ENCODE measurements at regions not wholly inside any gene's neighbourhood (a gene's known extent, or its start where the extent isn't known, plus 50 kb on each side); places are given as distances from the start of the nearest gene placed in this dataset.
"Not testable (repeated sequence)": the region's sequence is repeated elsewhere in the genome, so short reads cannot be mapped to it uniquely, and the experiment has no call there.

GRCh38 chr11:23746896-23747295 lies 750.0 kb upstream of the LUZP2 start:
- no peak for DNase-seq

- no peak for DNase-seq
Measured at GRCh38 chr11:23749762-23750430, 747.0 kb upstream of the LUZP2 start.

- no peak for DNase-seq
Measured at GRCh38 chr11:23751280-23751679, 745.6 kb upstream of the LUZP2 start.

- no peak for DNase-seq
Measured at GRCh38 chr11:23755076-23755475, 741.8 kb upstream of the LUZP2 start.

- no peak for DNase-seq
Measured at GRCh38 chr11:23755769-23756168, 741.1 kb upstream of the LUZP2 start.

GRCh38 chr11:23759489-23759888 lies 737.4 kb upstream of the LUZP2 start:
- no peak for DNase-seq

GRCh38 chr11:23764286-23764685 lies 732.6 kb upstream of the LUZP2 start:
- DNase-seq: no peak

GRCh38 chr11:23765682-23766252 lies 731.1 kb upstream of the LUZP2 start:
- no peak for DNase-seq

- DNase-seq: no peak
Measured at GRCh38 chr11:23767576-23767975, 729.3 kb upstream of the LUZP2 start.

GRCh38 chr11:23769214-23769613 lies 727.6 kb upstream of the LUZP2 start:
- no peak for DNase-seq

GRCh38 chr11:23772081-23772480 lies 724.8 kb upstream of the LUZP2 start:
- DNase-seq: no peak

GRCh38 chr11:23778971-23779370 lies 717.9 kb upstream of the LUZP2 start:
- DNase-seq: no peak

GRCh38 chr11:23780231-23780630 lies 716.6 kb upstream of the LUZP2 start:
- no peak for DNase-seq

GRCh38 chr11:23781803-23782560 lies 714.9 kb upstream of the LUZP2 start:
- DNase-seq: no peak

GRCh38 chr11:23786974-23787373 lies 709.9 kb upstream of the LUZP2 start:
- not testable (repeated sequence) for DNase-seq

GRCh38 chr11:23789200-23789853 lies 707.5 kb upstream of the LUZP2 start:
- DNase-seq: no peak

GRCh38 chr11:23789938-23790371 lies 706.9 kb upstream of the LUZP2 start:
- DNase-seq: no peak

- DNase-seq: no peak
Measured at GRCh38 chr11:23797624-23798419, 699.0 kb upstream of the LUZP2 start.

GRCh38 chr11:23834306-23834705 lies 662.5 kb upstream of the LUZP2 start:
- not testable (repeated sequence) for DNase-seq

- no peak for DNase-seq
Measured at GRCh38 chr11:23836981-23837380, 659.9 kb upstream of the LUZP2 start.

- no peak for DNase-seq
Measured at GRCh38 chr11:23840872-23841271, 656.0 kb upstream of the LUZP2 start.
